Naive B cell (primary cell): ENCODE measurements at regions not wholly inside any gene's neighbourhood (a gene's known extent, or its start where the extent isn't known, plus 50 kb on each side); places are given as distances from the start of the nearest gene placed in this dataset.
"Not testable (repeated sequence)": the region's sequence is repeated elsewhere in the genome, so short reads cannot be mapped to it uniquely, and the experiment has no call there.

Experiments used
- ATAC-seq, 2 donors: fragments of 150-1000 bp; cut with Tn5 transposase; 2 replicates each; pipeline ENCODE4 v1.10.0; 2021; ENCODE audit warnings: low read depth in 2 of 2, mild to moderate bottlenecking in 2 of 2, moderate library complexity in 2 of 2
- DNase-seq: peaks from one replicate; pipeline ENCODE4 v3.0.0; 2022
- H3K27ac Mint-ChIP-seq, 6 donors: one replicate each; pipeline ENCODE4 v1.8.0; 2020 to 2022; ENCODE audit warnings: mild to moderate bottlenecking in 6 of 6, mixed read lengths in 6 of 6, moderate library complexity in 5 of 6, inconsistent platforms in 2 of 6
- H3K27me3 Mint-ChIP-seq, 3 donors: one replicate each; pipeline ENCODE4 v1.8.0; 2021 to 2022; ENCODE audit warnings: mixed read lengths in 3 of 3, mild to moderate bottlenecking in 1 of 3
- H3K36me3 Mint-ChIP-seq, 2 donors: one replicate each; pipeline ENCODE4 v1.8.0; 2020 to 2022; ENCODE audit warnings: mixed read lengths in 2 of 2, inconsistent platforms in 1 of 2, mild to moderate bottlenecking in 1 of 2
- H3K4me1 Mint-ChIP-seq, 3 donors: one replicate each; pipeline ENCODE4 v1.8.0; 2020 to 2022; ENCODE audit warnings: mixed read lengths in 3 of 3, inconsistent platforms in 1 of 3, mild to moderate bottlenecking in 1 of 3, moderate library complexity in 1 of 3
- H3K4me3 Mint-ChIP-seq, 8 donors: one replicate each; pipeline ENCODE4 v1.8.0; 2020 to 2022; ENCODE audit warnings: mild to moderate bottlenecking in 8 of 8, mixed read lengths in 8 of 8, moderate library complexity in 8 of 8, inconsistent platforms in 2 of 8
- H3K9me3 Mint-ChIP-seq, 7 donors: one replicate each; pipeline ENCODE4 v1.8.0; 2020 to 2022; ENCODE audit warnings: mixed read lengths in 7 of 7, mild to moderate bottlenecking in 5 of 7, inconsistent platforms in 2 of 7, moderate library complexity in 1 of 7

- DNase-seq = no peak
- H3K9me3 Mint-ChIP-seq = peaks cover 4 to 35% (median 16%) of the 10 kb centered on the region in 7 donors
- no peak overlapping the region for H3K27ac Mint-ChIP-seq
- H3K4me1 Mint-ChIP-seq = no peaks in the 10 kb centered on the region
- no peak for ATAC-seq
- no peaks in the 10 kb centered on the region for H3K36me3 Mint-ChIP-seq
- H3K4me3 Mint-ChIP-seq = no peak overlapping the region
- H3K27me3 Mint-ChIP-seq = peaks cover 0 to 7% (median 6%) of the 10 kb centered on the region in 3 donors
Observed at GRCh38 chr16:73978407-73978784, 318.2 kb upstream of the PSMD7 start.

- H3K4me1 Mint-ChIP-seq = no peaks in the 10 kb centered on the region
- DNase-seq (no peak), ATAC-seq (no peak)
- H3K9me3 Mint-ChIP-seq = peaks cover 2 to 21% (median 6%) of the 10 kb centered on the region in 7 donors
- H3K27me3 Mint-ChIP-seq = peaks cover 0 to 7% (median 7%) of the 10 kb centered on the region in 3 donors
- H3K36me3 Mint-ChIP-seq = no peaks in the 10 kb centered on the region
- no peak overlapping the region for H3K27ac Mint-ChIP-seq
- no peak overlapping the region for H3K4me3 Mint-ChIP-seq
Observed at GRCh38 chr16:73976644-73977043, 320.0 kb upstream of the PSMD7 start.

- H3K4me1 Mint-ChIP-seq = no peaks in the 10 kb centered on the region
- H3K27ac Mint-ChIP-seq = no peak overlapping the region
- peaks cover 0 to 13% (median 11%) of the 10 kb centered on the region in 3 donors for H3K27me3 Mint-ChIP-seq
- H3K36me3 Mint-ChIP-seq = no peaks in the 10 kb centered on the region
- DNase-seq (no peak), ATAC-seq (no peak)
- H3K4me3 Mint-ChIP-seq = no peak overlapping the region
- H3K9me3 Mint-ChIP-seq = peaks cover 0 to 10% (median 2%) of the 10 kb centered on the region in 7 donors
Observed at GRCh38 chr16:73973174-73973573, 323.4 kb upstream of the PSMD7 start.

- H3K27ac Mint-ChIP-seq = no peak overlapping the region
- no peak for ATAC-seq
Observed at GRCh38 chr16:73966851-73967250, 329.8 kb upstream of the PSMD7 start.

GRCh38 chr16:73965591-73965990, 331.0 kb upstream of the PSMD7 start:
- H3K27ac Mint-ChIP-seq = no peak overlapping the region
- no peak overlapping the region for H3K4me3 Mint-ChIP-seq
- no peaks in the 10 kb centered on the region for H3K4me1 Mint-ChIP-seq
- no peaks in the 10 kb centered on the region for H3K36me3 Mint-ChIP-seq
- H3K27me3 Mint-ChIP-seq = peaks cover 0 to 5% (median 0%) of the 10 kb centered on the region in 3 donors
- peaks cover 0 to 16% (median 0%) of the 10 kb centered on the region in 7 donors for H3K9me3 Mint-ChIP-seq
- ATAC-seq (no peak), DNase-seq (no peak)

More at GRCh38 chr16:73966851-73967250, 329.8 kb upstream of the PSMD7 start:
- Mint-ChIP-seq H3K36me3 (no peaks in the 10 kb centered on the region), H3K9me3 (peaks cover 0 to 13% (median under 1%) of the 10 kb centered on the region in 7 donors), H3K4me1 (no peaks in the 10 kb centered on the region), H3K4me3 (no peak overlapping the region), H3K27me3 (peaks cover 0 to 5% (median 4%) of the 10 kb centered on the region in 3 donors)
- DNase-seq = no peak

GRCh38 chr16:73956587-73957494, 339.8 kb upstream of the PSMD7 start:
- Mint-ChIP-seq H3K9me3 (peaks cover 0 to 2% (median 0%) of the 10 kb centered on the region in 7 donors), H3K27ac (no peak overlapping the region), H3K4me3 (no peak overlapping the region), H3K36me3 (no peaks in the 10 kb centered on the region), H3K4me1 (no peaks in the 10 kb centered on the region), H3K27me3 (peaks cover 0 to 18% (median 15%) of the 10 kb centered on the region in 3 donors)
- peak; percentile 7 for DNase-seq
- no peak for ATAC-seq

- Mint-ChIP-seq H3K9me3 (peaks cover 0 to 2% (median 0%) of the 10 kb centered on the region in 7 donors), H3K36me3 (no peaks in the 10 kb centered on the region), H3K27me3 (peaks cover 0 to 22% (median 17%) of the 10 kb centered on the region in 3 donors), H3K4me3 (no peak overlapping the region), H3K27ac (no peak overlapping the region), H3K4me1 (no peaks in the 10 kb centered on the region)
- DNase-seq = no peak
- no peak for ATAC-seq
Observed at GRCh38 chr16:73955702-73956101, 340.9 kb upstream of the PSMD7 start.

GRCh38 chr16:73955255-73955654, 341.4 kb upstream of the PSMD7 start:
- Mint-ChIP-seq H3K36me3 (no peaks in the 10 kb centered on the region), H3K4me3 (no peak overlapping the region), H3K27ac (no peak overlapping the region), H3K4me1 (no peaks in the 10 kb centered on the region), H3K9me3 (peaks cover 0 to 2% (median 0%) of the 10 kb centered on the region in 7 donors), H3K27me3 (peaks cover 0 to 22% (median 17%) of the 10 kb centered on the region in 3 donors)
- ATAC-seq = no peak
- DNase-seq = no peak

GRCh38 chr16:73951481-73951880, 345.1 kb upstream of the PSMD7 start:
- DNase-seq (no peak), ATAC-seq (no peak)
- no peak overlapping the region for H3K4me3 Mint-ChIP-seq
- no peak overlapping the region for H3K27ac Mint-ChIP-seq
- no peaks in the 10 kb centered on the region for H3K36me3 Mint-ChIP-seq
- peaks cover 7 to 18% (median 14%) of the 10 kb centered on the region in 3 donors for H3K27me3 Mint-ChIP-seq
- no peaks in the 10 kb centered on the region for H3K9me3 Mint-ChIP-seq
- no peaks in the 10 kb centered on the region for H3K4me1 Mint-ChIP-seq

GRCh38 chr16:73949574-73950320, 346.9 kb upstream of the PSMD7 start:
- peaks cover 7 to 17% (median 14%) of the 10 kb centered on the region in 3 donors for H3K27me3 Mint-ChIP-seq
- no peak for DNase-seq
- no peak overlapping the region for H3K27ac Mint-ChIP-seq
- H3K4me1 Mint-ChIP-seq = no peaks in the 10 kb centered on the region
- no peak overlapping the region for H3K4me3 Mint-ChIP-seq
- H3K36me3 Mint-ChIP-seq = no peaks in the 10 kb centered on the region
- no peak for ATAC-seq
- no peaks in the 10 kb centered on the region for H3K9me3 Mint-ChIP-seq

GRCh38 chr16:73945631-73946030, 351.0 kb upstream of the PSMD7 start:
- H3K27ac Mint-ChIP-seq = no peak overlapping the region
- H3K4me3 Mint-ChIP-seq = no peak overlapping the region
- ATAC-seq (no peak), DNase-seq (no peak)
- no peaks in the 10 kb centered on the region for H3K9me3 Mint-ChIP-seq
- H3K27me3 Mint-ChIP-seq = peaks cover 0 to 7% (median 5%) of the 10 kb centered on the region in 3 donors
- no peaks in the 10 kb centered on the region for H3K4me1 Mint-ChIP-seq
- H3K36me3 Mint-ChIP-seq = no peaks in the 10 kb centered on the region

GRCh38 chr16:73943184-73943583, 353.4 kb upstream of the PSMD7 start:
- H3K4me1 Mint-ChIP-seq, ATAC-seq, H3K9me3 Mint-ChIP-seq, H3K4me3 Mint-ChIP-seq, H3K27ac Mint-ChIP-seq, DNase-seq, H3K27me3 Mint-ChIP-seq, H3K36me3 Mint-ChIP-seq: not testable (repeated sequence)

- H3K27ac Mint-ChIP-seq, ATAC-seq: not testable (repeated sequence)
Observed at GRCh38 chr16:73940786-73941185, 355.8 kb upstream of the PSMD7 start.

More at GRCh38 chr16:73940786-73941185, 355.8 kb upstream of the PSMD7 start:
- not testable (repeated sequence) for H3K36me3 Mint-ChIP-seq, H3K27me3 Mint-ChIP-seq, H3K4me3 Mint-ChIP-seq, DNase-seq, H3K4me1 Mint-ChIP-seq
- H3K9me3 Mint-ChIP-seq = peaks cover 0 to 17% (median 6%) of the 10 kb centered on the region in 7 donors
